HG03520 (cell line): ENCODE measurements at regions not wholly inside any gene's neighbourhood (a gene's known extent, or its start where the extent isn't known, plus 50 kb on each side); places are given as distances from the start of the nearest gene placed in this dataset.

Experiments
- ATAC-seq: cut with Tn5 transposase; IDR thresholded peaks from one replicate; pipeline ENCODE4 v1.9.1; 2021; ENCODE audit warnings: mild to moderate bottlenecking, moderate library complexity; ENCODE audit not compliant: unreplicated experiment

GRCh38 chr20:6439737-6440442 lies 317.1 kb upstream of the FERMT1 start:
- no peak for ATAC-seq

- ATAC-seq = no peak
Observed at GRCh38 chr20:6434131-6434530, 311.3 kb upstream of the FERMT1 start.

GRCh38 chr20:6430381-6430780 lies 307.6 kb upstream of the FERMT1 start:
- no peak for ATAC-seq

GRCh38 chr20:6426287-6426891 lies 303.6 kb upstream of the FERMT1 start:
- ATAC-seq = no peak

- ATAC-seq = no peak
Observed at GRCh38 chr20:6421321-6422248, 298.8 kb upstream of the FERMT1 start.

GRCh38 chr20:6420336-6420735 lies 297.5 kb upstream of the FERMT1 start:
- ATAC-seq = no peak

- no peak for ATAC-seq
Observed at GRCh38 chr20:6418732-6419131, 295.9 kb upstream of the FERMT1 start.

GRCh38 chr20:6416371-6416770 lies 293.5 kb upstream of the FERMT1 start:
- ATAC-seq = no peak

- no peak for ATAC-seq
Observed at GRCh38 chr20:6411651-6412050, 288.8 kb upstream of the FERMT1 start.

GRCh38 chr20:6410721-6411120 lies 287.9 kb upstream of the FERMT1 start:
- no peak for ATAC-seq

GRCh38 chr20:6407163-6407562 lies 284.3 kb upstream of the FERMT1 start:
- no peak for ATAC-seq

- ATAC-seq = no peak
Observed at GRCh38 chr20:6401893-6402557, 279.2 kb upstream of the FERMT1 start.

GRCh38 chr20:6397115-6397514 lies 274.3 kb upstream of the FERMT1 start:
- ATAC-seq = no peak

GRCh38 chr20:6395695-6396094 lies 272.9 kb upstream of the FERMT1 start:
- no peak for ATAC-seq

GRCh38 chr20:6388671-6389197 lies 265.9 kb upstream of the FERMT1 start:
- ATAC-seq = no peak

- no peak for ATAC-seq
Observed at GRCh38 chr20:6384956-6385486, 262.2 kb upstream of the FERMT1 start.

GRCh38 chr20:6384380-6384779 lies 261.6 kb upstream of the FERMT1 start:
- no peak for ATAC-seq

GRCh38 chr20:6381887-6382286 lies 259.1 kb upstream of the FERMT1 start:
- ATAC-seq = no peak

- no peak for ATAC-seq
Observed at GRCh38 chr20:6362245-6362644, 239.4 kb upstream of the FERMT1 start.

- no peak for ATAC-seq
Observed at GRCh38 chr20:6360766-6361165, 237.9 kb upstream of the FERMT1 start.
